ENCODE measurements at regions not wholly inside any gene's neighbourhood (a gene's known extent, or its start where the extent isn't known, plus 50 kb on each side); places are given as distances from the start of the nearest gene placed in this dataset.

GRCh38 chr11:37313266-37313665 lies 715.2 kb upstream of the RAG2 start:
- no peaks in the 10 kb centered on the region for H3K36me3 ChIP-seq (replicated peaks in 1 of 2; ENCODE audit: control insufficient read depth in 1 of 2, insufficient read depth in 2 of 2, low read length in 2 of 2)
- H3K27ac ChIP-seq (ENCODE audit: extremely low read length, insufficient read depth, low read length) = no peak overlapping the region
- H3K27me3 ChIP-seq (ENCODE audit: control insufficient read depth in 1 of 2, insufficient read depth in 2 of 2, low read length in 2 of 2) = no peaks in the 10 kb centered on the region
- no peaks in the 10 kb centered on the region for H3K4me1 ChIP-seq (ENCODE audit: insufficient read depth, low read length)
- intact Hi-C loops (cut with micrococcal nuclease; ENCODE audit: unreplicated experiment) = no loop called here
- H3K79me2 ChIP-seq (ENCODE audit: insufficient read depth, low read length) = no peaks in the 10 kb centered on the region
- no peak overlapping the region for H3K9ac ChIP-seq (ENCODE audit: insufficient read depth, low read depth, low read length)
- in situ Hi-C loops (cut with HindIII; ENCODE audit: extremely low pct_ligation_motif_present, low pct_unique_long_range_greater_than_20kb) = no loop called here
- POLR2A ChIA-PET = no interaction called here
- FAIRE-seq (no peak), ATAC-seq (no peak), DNase-seq (ENCODE audit: low spot score) (no peak)
- BruUV-seq (replicated peaks) = no TSS peak
- peaks cover 55% of the 10 kb centered on the region for H3K9me3 ChIP-seq (ENCODE audit: low read length)
- no peak overlapping the region for H3K4me2 ChIP-seq (ENCODE audit: low read depth, low read length)
- CTCF ChIA-PET (ENCODE audit: low intra/inter-chr PET ratio, low total read pairs) = no interaction called here
- no peaks in the 10 kb centered on the region for H4K20me1 ChIP-seq (ENCODE audit: insufficient read depth, low read length)
- WGBS (ENCODE audit: low lambda C conversion rate) = 9% methylated on average over 2 of the region's 2 CpGs
- no peak overlapping the region for H2AFZ ChIP-seq (ENCODE audit: low read length)
- no peak overlapping the region for H3K4me3 ChIP-seq (replicated peaks in 1 of 3; ENCODE audit: insufficient read depth in 1 of 3, low read depth in 2 of 3, low read length in 3 of 3)
- TF ChIP-seq ZNF574 (CRISPR knock-in tag; IDR thresholded peaks at IDR 0.05) (no peak), NR3C1 (CRISPR knock-in tag; IDR thresholded peaks at IDR 0.05) (no peak), U2AF2 (IDR thresholded peaks at IDR 0.05; ENCODE audit: low read depth, low read length) (no peak), HNRNPUL1 (IDR thresholded peaks at IDR 0.05; ENCODE audit: low read depth, low read length) (no peak), SP1 (IDR thresholded peaks at IDR 0.05) (no peak), SP1 (CRISPR knock-in tag; IDR thresholded peaks at IDR 0.05) (no peak), MEF2D (CRISPR knock-in tag; IDR thresholded peaks at IDR 0.05) (no peak), ZFP91 (CRISPR knock-in tag; IDR thresholded peaks at IDR 0.05; ENCODE audit: borderline replicate concordance) (no peak), MIER2 (CRISPR knock-in tag; IDR thresholded peaks at IDR 0.05) (no peak), REST (IDR thresholded peaks at IDR 0.05; ENCODE audit: borderline replicate concordance in 1 of 2, low read depth in 1 of 2, low read length in 2 of 2) (no peak), ZNF747 (CRISPR knock-in tag; IDR thresholded peaks at IDR 0.05; ENCODE audit: borderline replicate concordance) (no peak), ZNF441 (CRISPR knock-in tag; IDR thresholded peaks at IDR 0.05; ENCODE audit: borderline replicate concordance) (no peak), ZBTB43 (CRISPR knock-in tag; conservative IDR thresholded peaks at IDR 0.05) (no peak), ZNF770 (CRISPR knock-in tag; IDR thresholded peaks at IDR 0.05) (no peak)

Data from HepG2 (cell line).